HG03025 (cell line): ENCODE measurements at regions not wholly inside any gene's neighbourhood (a gene's known extent, or its start where the extent isn't known, plus 50 kb on each side); places are given as distances from the start of the nearest gene placed in this dataset.
"Not testable (repeated sequence)": the region's sequence is repeated elsewhere in the genome, so short reads cannot be mapped to it uniquely, and the experiment has no call there.

ENCODE experiments used
- ATAC-seq: cut with Tn5 transposase; IDR thresholded peaks from one replicate; pipeline ENCODE4 v1.9.1; 2021; ENCODE audit warnings: mild to moderate bottlenecking, moderate library complexity; ENCODE audit not compliant: unreplicated experiment, low FRiP score

DNA sequence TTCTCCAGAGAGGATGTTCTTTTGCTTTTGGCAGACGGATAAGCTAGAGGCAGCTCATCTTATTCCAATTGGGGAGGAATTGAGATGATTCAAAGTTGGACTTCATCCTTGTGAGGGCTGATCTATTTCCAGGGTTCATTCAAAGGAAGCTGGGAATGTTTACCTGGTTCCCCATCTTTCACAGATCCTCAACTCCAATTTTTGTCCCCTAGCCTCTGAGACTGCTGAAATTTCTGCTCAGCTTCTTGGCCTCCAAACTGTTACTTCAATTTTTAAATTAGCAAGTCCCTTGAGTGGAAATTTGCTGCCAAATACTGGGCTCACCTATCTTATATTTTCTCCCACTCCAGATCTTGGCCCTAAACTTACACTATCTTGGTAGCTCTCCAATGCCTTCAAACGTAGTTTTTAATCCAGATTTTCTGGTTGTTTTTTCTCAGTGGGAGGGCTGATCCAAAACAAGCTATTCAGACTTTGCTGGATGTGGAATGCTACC, 93.9 kb upstream of the NEK6 start:
- ATAC-seq: no peak

GRCh38 chr9:124164811-124165210, 92.9 kb upstream of the NEK6 start:
- ATAC-seq: no peak

GRCh38 chr9:124174433-124174832, 83.3 kb upstream of the NEK6 start:
- ATAC-seq: no peak

DNA sequence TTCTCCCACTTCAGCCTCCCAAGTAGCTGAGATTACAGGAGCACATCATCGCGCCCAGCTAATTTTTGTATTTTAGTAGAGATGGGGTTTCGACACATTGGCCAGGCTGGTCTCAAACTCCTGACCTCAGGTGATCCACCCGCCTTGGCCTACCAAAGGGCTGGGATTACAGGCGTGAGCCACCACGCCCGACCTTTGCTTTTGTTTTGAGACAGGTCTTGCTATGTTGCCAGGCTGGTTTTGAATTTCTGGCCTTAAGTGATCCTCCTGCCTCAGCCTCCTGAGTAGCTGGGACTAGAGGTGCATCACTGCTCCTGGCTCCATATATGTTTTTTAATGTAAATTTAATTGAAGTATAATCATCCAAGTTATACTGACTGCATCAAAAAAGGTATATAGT, 80.2 kb upstream of the NEK6 start:
- not testable (repeated sequence) for ATAC-seq

GRCh38 chr9:124179196-124180071, 78.3 kb upstream of the NEK6 start:
- ATAC-seq: no peak

GRCh38 chr9:124180557-124180956, 77.2 kb upstream of the NEK6 start:
- ATAC-seq: no peak

- ATAC-seq: no peak
These were observed 75.0 kb upstream of the NEK6 start for GRCh38 chr9:124182741-124183140.

GRCh38 chr9:124183772-124184171, 74.0 kb upstream of the NEK6 start:
- ATAC-seq: no peak

- ATAC-seq: no peak
These were observed 72.3 kb upstream of the NEK6 start for GRCh38 chr9:124185413-124185812.

DNA sequence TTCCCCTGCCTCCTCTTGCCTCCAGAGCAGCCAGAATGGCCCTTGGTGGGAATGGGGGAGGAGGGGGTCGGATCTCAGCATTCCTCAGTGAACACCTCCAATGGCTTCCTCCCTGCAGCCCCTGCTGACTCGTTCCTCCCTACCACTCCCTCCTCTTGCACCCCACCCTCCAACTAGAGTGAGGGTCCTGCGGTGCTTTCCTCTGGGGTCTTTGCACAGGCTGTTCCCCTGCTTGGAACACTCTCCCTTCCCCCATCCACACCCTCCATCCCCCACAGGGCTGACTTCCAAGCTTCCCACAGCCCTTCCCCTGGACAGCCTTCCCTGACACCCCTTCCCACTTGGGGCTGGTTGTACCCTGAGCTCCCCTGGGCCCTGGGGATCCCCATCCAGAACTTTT, 70.4 kb upstream of the NEK6 start:
- no peak for ATAC-seq

DNA sequence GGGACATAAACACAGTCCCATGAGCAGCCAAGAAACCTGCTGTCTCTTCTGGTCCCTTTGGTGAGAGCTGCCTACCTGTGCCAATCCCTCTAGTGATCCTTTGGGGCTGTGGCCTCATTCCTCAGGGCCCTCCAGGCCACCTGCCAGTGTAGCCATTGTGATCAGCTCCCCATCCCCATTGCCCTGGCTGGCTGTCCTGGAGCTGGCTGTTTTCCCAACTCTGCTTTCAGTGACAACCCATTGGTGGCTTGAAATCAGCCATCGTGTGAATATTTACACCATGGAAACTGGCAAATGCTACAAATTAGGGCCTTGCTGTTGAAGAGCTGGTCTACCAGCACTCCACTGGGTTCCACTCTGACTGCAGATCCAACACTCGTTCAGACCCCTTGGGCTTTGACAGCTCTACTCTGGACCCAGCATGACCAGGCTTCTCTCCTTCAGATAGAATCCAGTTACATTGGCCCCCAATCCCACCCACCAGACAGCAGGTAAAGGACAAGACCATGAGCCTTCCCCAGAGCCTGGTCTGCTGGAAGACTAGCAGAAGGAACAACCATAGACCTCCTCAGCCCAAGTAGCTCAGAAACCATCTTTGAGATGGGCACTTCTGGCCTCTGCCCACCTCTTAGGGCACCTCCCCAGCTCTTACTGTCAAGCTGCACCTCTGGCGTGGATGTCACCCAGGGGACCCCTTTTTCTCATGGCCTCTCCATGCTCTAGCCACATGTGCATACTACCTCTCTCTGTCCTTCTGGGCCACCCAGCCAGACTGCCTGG, 69.2 kb upstream of the NEK6 start:
- no peak for ATAC-seq

GRCh38 chr9:124190761-124191160, 67.0 kb upstream of the NEK6 start:
- no peak for ATAC-seq

DNA sequence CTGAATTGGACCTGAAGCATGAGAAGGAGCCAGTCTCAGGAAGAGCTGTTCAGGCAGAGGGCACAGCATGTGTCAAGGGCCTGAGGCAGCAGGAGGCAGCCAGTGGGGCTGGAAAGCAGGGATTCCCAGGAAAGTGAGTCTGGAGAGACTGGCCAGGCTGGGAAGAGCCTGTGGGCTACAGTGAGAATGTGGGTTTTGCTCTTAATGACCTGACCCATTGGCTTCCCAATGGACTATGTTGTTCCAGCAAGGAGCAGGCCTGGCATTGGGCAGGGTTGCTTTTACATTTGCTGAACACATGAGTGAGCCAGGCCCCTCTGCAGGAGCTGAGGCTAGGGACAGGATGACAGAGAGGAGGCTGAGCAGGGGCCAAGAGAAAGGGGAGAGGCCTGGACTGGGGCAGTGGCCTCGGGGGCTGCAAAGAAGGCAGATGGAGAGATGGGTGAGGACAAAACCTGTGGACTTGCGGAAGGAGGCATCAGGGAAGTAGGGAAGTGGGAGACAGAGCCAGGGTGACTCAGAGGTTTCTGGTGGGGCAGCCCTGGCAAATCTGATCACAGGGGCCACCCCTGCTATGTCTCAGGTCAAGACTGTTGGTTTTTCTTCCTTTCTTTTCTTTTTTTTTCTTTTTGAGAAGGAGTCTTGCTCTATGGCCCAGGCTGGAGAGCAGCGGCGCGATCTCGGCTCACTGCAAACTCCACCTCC, 65.9 kb upstream of the NEK6 start:
- ATAC-seq: no peak

GRCh38 chr9:124196814-124197176, 61.0 kb upstream of the NEK6 start:
- ATAC-seq: no peak

- peak; percentile 43 for ATAC-seq
These were observed 60.3 kb upstream of the NEK6 start for GRCh38 chr9:124197177-124198095.

DNA sequence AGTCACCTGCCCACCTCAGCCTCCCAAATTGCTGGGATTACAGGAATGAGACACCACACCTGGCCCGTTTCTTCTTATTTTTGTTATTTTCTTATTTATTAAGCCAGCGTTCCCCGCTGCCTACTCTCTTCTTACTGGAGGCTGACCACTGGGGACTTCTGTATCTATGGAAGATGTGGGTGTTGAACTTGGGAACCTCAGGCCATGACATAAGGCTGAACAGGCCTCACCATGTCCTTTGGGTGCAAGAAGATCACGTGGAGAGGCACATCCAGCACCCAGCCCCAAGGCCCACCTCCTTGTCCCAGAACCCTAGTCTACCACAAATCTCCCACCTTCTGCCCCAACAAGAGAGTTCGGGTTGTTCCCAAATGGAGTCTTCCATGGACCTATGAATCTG, 59.4 kb upstream of the NEK6 start:
- ATAC-seq: no peak

- ATAC-seq: no peak
These were observed 58.8 kb upstream of the NEK6 start for GRCh38 chr9:124198948-124199347.

- ATAC-seq: no peak
These were observed 58.3 kb upstream of the NEK6 start for GRCh38 chr9:124199474-124199873.

- ATAC-seq: peak; percentile 65
These were observed 55.2 kb upstream of the NEK6 start for GRCh38 chr9:124202447-124202971.
